ENCODE measurements at regions not wholly inside any gene's neighbourhood (a gene's known extent, or its start where the extent isn't known, plus 50 kb on each side); places are given as distances from the start of the nearest gene placed in this dataset.
"Not testable (repeated sequence)": the region's sequence is repeated elsewhere in the genome, so short reads cannot be mapped to it uniquely, and the experiment has no call there.

DNA sequence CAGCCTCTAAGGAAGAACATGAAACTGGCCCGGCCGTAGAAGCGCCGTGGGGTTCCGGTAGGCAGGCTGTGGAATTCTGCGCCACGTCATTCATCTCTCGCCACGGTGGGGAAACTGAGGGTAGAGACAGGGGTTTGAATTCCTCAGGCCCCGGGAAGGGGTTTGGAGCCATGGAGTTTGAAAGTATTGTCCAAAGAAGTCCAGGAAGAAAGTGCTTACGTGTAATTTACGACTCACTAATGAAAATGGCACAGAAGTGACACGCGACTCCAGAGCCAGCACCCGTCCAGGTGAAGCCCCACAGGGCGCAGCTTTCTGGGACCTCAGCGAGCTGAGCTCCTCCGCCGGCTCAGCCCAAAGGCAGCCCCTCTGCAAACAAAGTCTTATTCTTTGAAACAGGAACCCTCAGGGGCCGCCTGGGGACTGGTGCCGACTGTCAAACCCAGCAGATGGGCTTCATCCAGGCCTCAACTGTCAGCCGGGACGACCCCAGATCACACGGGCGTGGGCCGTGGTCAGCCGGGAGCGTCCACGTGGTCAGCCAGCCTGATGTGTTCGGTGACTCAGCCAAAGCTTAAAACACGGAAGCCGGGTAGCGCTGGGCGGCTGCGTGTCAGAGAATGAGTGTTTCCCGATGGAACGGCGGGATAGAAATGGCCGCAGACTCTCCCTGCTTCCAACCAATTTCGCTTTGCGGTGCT is 200.0 kb downstream of the LAT start:
- H3K36me3 ChIP-seq (ENCODE audit: control insufficient read depth, insufficient read depth, low read length); H3K4me1 ChIP-seq (ENCODE audit: control insufficient read depth, insufficient read depth, low read length); H3K79me1 ChIP-seq (ENCODE audit: low read depth in 1 of 2, low read length in 2 of 2); H3K4me3 ChIP-seq (ENCODE audit: insufficient read depth, low read depth, low read length); H3K4me2 ChIP-seq (ENCODE audit: low read depth, low read length); H2AK9ac ChIP-seq (replicated peaks; ENCODE audit: low read depth, low read length, poor library complexity); dilution Hi-C loops (cut with HindIII; ENCODE audit: low sequenced_read_pairs, unreplicated experiment); POLR2A ChIA-PET (ENCODE audit: unreplicated experiment); in situ Hi-C loops (cut with MboI; ENCODE audit: low sequenced_read_pairs); H3K27me3 ChIP-seq (ENCODE audit: control insufficient read depth, insufficient read depth, low read length); H3K9me1 ChIP-seq (ENCODE audit: insufficient read depth, low read length); H3K9me3 ChIP-seq (ENCODE audit: control insufficient read depth, insufficient read depth, low read length); BruUV-seq (replicated peaks); H4K20me1 ChIP-seq (ENCODE audit: insufficient read depth, low read length); intact Hi-C loops (cut with micrococcal nuclease): not testable (repeated sequence)
- H2BK20ac ChIP-seq (ENCODE audit: low read depth, low read length) = peak overlapping the region; percentile 94
- H4K91ac ChIP-seq (ENCODE audit: insufficient read depth, low read depth, low read length) = peak overlapping the region; percentile 86
- peak overlapping the region; percentile 87 for H3K27ac ChIP-seq (ENCODE audit: insufficient read depth, low read length)
- DNase-seq = peak; percentile 72
- peak overlapping the region; percentile 41; the same call in 1 of the 2 replicates for H3K56ac ChIP-seq (ENCODE audit: extremely low read depth, insufficient read depth, low read length)
- H3K9ac ChIP-seq (ENCODE audit: low read depth, low read length) = 0 out of 2 replicates have a peak overlapping the region, but pooled peaks have one; percentile 6
- H3K23ac ChIP-seq (ENCODE audit: low read depth, low read length) = peak overlapping the region; percentile 91; the same call in 1 of the 2 replicates
- H2AFZ ChIP-seq (replicated peaks; ENCODE audit: low read length, poor library complexity) = peak overlapping the region; percentile 67
- H3K14ac ChIP-seq (replicated peaks; ENCODE audit: low read depth, low read length) = peak overlapping the region; percentile 79
- H3K4ac ChIP-seq (ENCODE audit: low read depth, low read length) = peak overlapping the region; percentile 92
- H4K5ac ChIP-seq (ENCODE audit: low read depth, low read length) = peak overlapping the region; percentile 81
- peak overlapping the region; percentile 95 to 98 for H4K8ac ChIP-seq (ENCODE audit: low read depth in 2 of 2, low read length in 2 of 2)
- peak; percentile 88 for ATAC-seq (ENCODE audit: low read depth)
- WGBS, 2 experiments (ENCODE audit: extremely low coverage in 2 of 2, insufficient read length in 1 of 2) = 25% methylated on average over 17 of the region's 41 CpGs; no CpG with 5 or more reads in 1 of the 2 experiments
- peak overlapping the region; percentile 87 for H3K18ac ChIP-seq (ENCODE audit: low read depth, low read length)
- H2BK5ac ChIP-seq (ENCODE audit: low read depth, low read length, poor library complexity, severe bottlenecking) = peak overlapping the region; percentile 78
- peak overlapping the region; percentile 97 for H2BK120ac ChIP-seq (ENCODE audit: low read depth, low read length)
- peak; percentile 51; the same call in 1 of the 2 replicates for TF ChIP-seq NFE2L2 (IDR thresholded peaks at IDR 0.05; ENCODE audit: low read depth, low read length)
- TF ChIP-seq USF2 (IDR thresholded peaks at IDR 0.05; ENCODE audit: low read depth, low read length) = peak; percentile 80
- TF ChIP-seq FOS (IDR thresholded peaks at IDR 0.05; ENCODE audit: low read depth, low read length) = peak; percentile 37; the same call in 1 of the 2 replicates
- H2AK5ac ChIP-seq (ENCODE audit: low read depth, low read length) = peak overlapping the region; percentile 73; the same call in 1 of the 2 replicates
- peak overlapping the region; percentile 98; the same call in 2 of the 3 replicates for H2BK15ac ChIP-seq (ENCODE audit: low read depth, low read length)
- CTCF ChIA-PET = interaction anchor here (0.7 kb wide), 1 partner anchor 14 kb away, joined by 3 read pairs; no protein-coding TSS in a partner anchor

- POLR2A ChIA-PET (ENCODE audit: unreplicated experiment); H3K9ac ChIP-seq (ENCODE audit: low read depth, low read length); H3K27ac ChIP-seq (ENCODE audit: insufficient read depth, low read length); H3K9me1 ChIP-seq (ENCODE audit: insufficient read depth, low read length); CTCF ChIA-PET; H4K91ac ChIP-seq (ENCODE audit: insufficient read depth, low read depth, low read length); H3K18ac ChIP-seq (ENCODE audit: low read depth, low read length); BruUV-seq (replicated peaks); H2BK5ac ChIP-seq (ENCODE audit: low read depth, low read length, poor library complexity, severe bottlenecking); H3K79me1 ChIP-seq (ENCODE audit: low read depth in 1 of 2, low read length in 2 of 2); H2AFZ ChIP-seq (replicated peaks; ENCODE audit: low read length, poor library complexity); DNase-seq; H2BK15ac ChIP-seq (ENCODE audit: low read depth, low read length); H3K14ac ChIP-seq (replicated peaks; ENCODE audit: low read depth, low read length); H3K56ac ChIP-seq (ENCODE audit: extremely low read depth, insufficient read depth, low read length); H3K36me3 ChIP-seq (ENCODE audit: control insufficient read depth, insufficient read depth, low read length); H2AK9ac ChIP-seq (replicated peaks; ENCODE audit: low read depth, low read length, poor library complexity); H3K4ac ChIP-seq (ENCODE audit: low read depth, low read length); dilution Hi-C loops (cut with HindIII; ENCODE audit: low sequenced_read_pairs, unreplicated experiment); H3K4me1 ChIP-seq (ENCODE audit: control insufficient read depth, insufficient read depth, low read length); H4K20me1 ChIP-seq (ENCODE audit: insufficient read depth, low read length); H3K27me3 ChIP-seq (ENCODE audit: control insufficient read depth, insufficient read depth, low read length); H3K23ac ChIP-seq (ENCODE audit: low read depth, low read length); intact Hi-C loops (cut with micrococcal nuclease); in situ Hi-C loops (cut with MboI; ENCODE audit: low sequenced_read_pairs); ATAC-seq (ENCODE audit: low read depth); H3K9me3 ChIP-seq (ENCODE audit: control insufficient read depth, insufficient read depth, low read length); H4K5ac ChIP-seq (ENCODE audit: low read depth, low read length); H3K4me3 ChIP-seq (ENCODE audit: insufficient read depth, low read depth, low read length); H3K4me2 ChIP-seq (ENCODE audit: low read depth, low read length): not testable (repeated sequence)
- Histone ChIP-seq H2BK20ac (ENCODE audit: low read depth, low read length) (0 out of 2 replicates have a peak overlapping the region, but pooled peaks have one; percentile 14), H2AK5ac (ENCODE audit: low read depth, low read length) (peak overlapping the region; percentile 87; the same call in 1 of the 2 replicates), H2BK120ac (ENCODE audit: low read depth, low read length) (0 out of 2 replicates have a peak overlapping the region, but pooled peaks have one; percentile 32), H4K8ac (ENCODE audit: low read depth in 2 of 2, low read length in 2 of 2) (peak overlapping the region; percentile 33 to 50; a peak in 2 of 4 replicates)
- 89% methylated on average over 4 of the region's 25 CpGs; no CpG with 5 or more reads in 1 of the 2 experiments for WGBS, 2 experiments (ENCODE audit: extremely low coverage in 2 of 2, insufficient read length in 1 of 2)
Measured at GRCh38 chr16:29182940-29183868, 198.4 kb downstream of the LAT start.

Measured in IMR-90 (cell line).